ENCODE measurements at regions not wholly inside any gene's neighbourhood (a gene's known extent, or its start where the extent isn't known, plus 50 kb on each side); places are given as distances from the start of the nearest gene placed in this dataset.

GRCh38 chr6:19159089-19159488, 678.1 kb upstream of the ID4 start:
- TF ChIP-seq CTCF (IDR thresholded peaks at IDR 0.05; ENCODE audit: low read depth, low read length, poor library complexity, severe bottlenecking) (no peak), EZH2phosphoT487 (IDR thresholded peaks at IDR 0.05; ENCODE audit: borderline replicate concordance, low read length) (no peak)
